OCI-LY1 (cell line): ENCODE measurements at regions not wholly inside any gene's neighbourhood (a gene's known extent, or its start where the extent isn't known, plus 50 kb on each side); places are given as distances from the start of the nearest gene placed in this dataset.

Experiments used
- H2AFZ ChIP-seq: fragments of 200-600 bp; sonication (generic), shearing (Covaris generic); 2 replicates; pipeline ENCODE4 v1.6.0; 2014; ENCODE audit warnings: antibody characterized with exemption, mild to moderate bottlenecking, low read length
- H3F3A ChIP-seq: fragments of 200-600 bp; sonication (generic), shearing (Covaris generic); 2 replicates; pipeline ENCODE4 v1.6.0; 2014; ENCODE audit warnings: mild to moderate bottlenecking, antibody characterized with exemption, low read length, moderate library complexity; ENCODE audit not compliant: insufficient read depth
- H3K27ac ChIP-seq: fragments of 200-600 bp; sonication (generic); 2 replicates; pipeline ENCODE4 v1.5.1; 2014; ENCODE audit warnings: low read length, mixed run types, mild to moderate bottlenecking, low read depth; ENCODE audit not compliant: poor library complexity, severe bottlenecking
- H3K27me3 ChIP-seq: fragments of 200-600 bp; sonication (generic); 2 replicates; pipeline ENCODE4 v1.6.0; 2014; ENCODE audit warnings: antibody characterized with exemption, mild to moderate bottlenecking, low read length, moderate library complexity; ENCODE audit not compliant: insufficient read depth
- H3K36me3 ChIP-seq: fragments of 200-600 bp; sonication (generic); 2 replicates; pipeline ENCODE4 v1.6.1; 2014; ENCODE audit warnings: mild to moderate bottlenecking, antibody characterized with exemption, low read length, moderate library complexity, mixed read lengths; ENCODE audit not compliant: insufficient read depth
- H3K4me1 ChIP-seq: fragments of 200-600 bp; sonication (generic); 2 replicates; pipeline ENCODE4 v1.5.1; 2014; ENCODE audit warnings: mild to moderate bottlenecking, low read length, moderate library complexity; ENCODE audit not compliant: insufficient read depth, severe bottlenecking
- H3K4me2 ChIP-seq: fragments of 200-600 bp; sonication (generic), shearing (Covaris generic); 2 replicates; pipeline ENCODE4 v1.6.1; 2014; ENCODE audit warnings: low read length
- H3K4me3 ChIP-seq: fragments of 200-600 bp; sonication (generic); 2 replicates; pipeline ENCODE4 v1.5.1; 2014; ENCODE audit warnings: low read length, low read depth, mild to moderate bottlenecking, mixed read lengths; ENCODE audit not compliant: poor library complexity, severe bottlenecking
- H3K79me2 ChIP-seq: fragments of 200-600 bp; shearing (Covaris generic); 2 replicates; pipeline ENCODE4 v1.6.1; 2016; ENCODE audit warnings: mixed run types, low read length, mixed read lengths; ENCODE audit not compliant: insufficient read depth
- H3K9ac ChIP-seq: fragments of 200-600 bp; sonication (generic), shearing (Covaris generic); 2 replicates; pipeline ENCODE4 v1.6.1; 2014; ENCODE audit warnings: mild to moderate bottlenecking, low read length, mixed read lengths
- H3K9me2 ChIP-seq: fragments of 200-600 bp; sonication (generic), shearing (Covaris generic); 2 replicates; pipeline ENCODE4 v1.6.1; 2014; ENCODE audit warnings: low read depth, mild to moderate bottlenecking, low read length, mixed read lengths
- H3K9me3 ChIP-seq: fragments of 200-600 bp; shearing (Covaris generic); 2 replicates; pipeline ENCODE4 v1.6.1; 2014; ENCODE audit warnings: low read length, mixed read lengths
- H4K20me1 ChIP-seq: fragments of 200-600 bp; sonication (generic), shearing (Covaris generic); 2 replicates; pipeline ENCODE4 v1.6.0; 2016; ENCODE audit warnings: mild to moderate bottlenecking, low read length; ENCODE audit not compliant: insufficient read depth
- CTCF ChIP-seq: fragments of 200-600 bp; sonication (generic), shearing (Covaris generic); IDR thresholded peaks from 2 replicates; pipeline ENCODE4 v1.5.1; 2017; ENCODE audit warnings: mild to moderate bottlenecking, antibody characterized with exemption, low read length, moderate library complexity, mixed read lengths
- EZH2 ChIP-seq: fragments of 200-600 bp; sonication (generic), shearing (Covaris generic); IDR thresholded peaks from 2 replicates; pipeline ENCODE4 v1.8.0; 2017; ENCODE audit warnings: borderline replicate concordance, mixed run types, mild to moderate bottlenecking, antibody characterized with exemption, low read length, moderate library complexity, mixed read lengths

DNA sequence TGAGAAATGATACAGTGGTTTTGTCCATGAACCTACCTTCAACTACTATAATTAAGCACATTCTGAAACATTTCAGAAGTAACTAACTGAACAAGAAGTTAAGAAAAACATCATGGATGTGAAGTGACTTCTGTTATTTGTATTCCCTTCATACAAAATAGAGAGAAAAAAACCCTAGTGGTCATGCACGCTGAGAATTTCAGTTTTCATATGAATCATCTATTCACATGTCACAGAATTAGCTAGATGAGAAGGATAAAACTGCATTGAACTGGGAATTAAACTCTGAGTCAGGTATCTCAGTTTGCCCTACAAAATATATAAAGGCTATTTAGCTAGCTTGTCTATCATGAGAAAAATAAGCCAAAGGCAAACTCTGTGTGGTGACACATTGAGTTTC, 451.8 kb upstream of the FTMT start:
- Histone ChIP-seq H3K79me2 (no peaks in the 10 kb centered on the region), H3K4me3 (no peak overlapping the region), H2AFZ (no peak overlapping the region), H3K4me1 (no peaks in the 10 kb centered on the region), H3K27me3 (no peaks in the 10 kb centered on the region), H3K9me3 (no peaks in the 10 kb centered on the region), H4K20me1 (no peaks in the 10 kb centered on the region), H3K9ac (no peak overlapping the region), H3F3A (no peaks in the 10 kb centered on the region), H3K36me3 (no peaks in the 10 kb centered on the region), H3K27ac (no peak overlapping the region), H3K9me2 (no peaks in the 10 kb centered on the region), H3K4me2 (no peak overlapping the region)
- TF ChIP-seq EZH2: no peak
- no peak for TF ChIP-seq CTCF

- Histone ChIP-seq H4K20me1 (no peaks in the 10 kb centered on the region), H3K79me2 (no peaks in the 10 kb centered on the region), H3K9me2 (no peaks in the 10 kb centered on the region), H3K4me1 (no peaks in the 10 kb centered on the region), H3K4me2 (no peak overlapping the region), H3F3A (no peaks in the 10 kb centered on the region), H3K36me3 (no peaks in the 10 kb centered on the region), H3K9me3 (no peaks in the 10 kb centered on the region), H3K4me3 (no peak overlapping the region), H3K9ac (no peak overlapping the region), H3K27me3 (no peaks in the 10 kb centered on the region), H2AFZ (no peak overlapping the region), H3K27ac (no peak overlapping the region)
- TF ChIP-seq CTCF (no peak), EZH2 (no peak)
These were observed 442.9 kb upstream of the FTMT start for GRCh38 chr5:121408778-121409177.

DNA sequence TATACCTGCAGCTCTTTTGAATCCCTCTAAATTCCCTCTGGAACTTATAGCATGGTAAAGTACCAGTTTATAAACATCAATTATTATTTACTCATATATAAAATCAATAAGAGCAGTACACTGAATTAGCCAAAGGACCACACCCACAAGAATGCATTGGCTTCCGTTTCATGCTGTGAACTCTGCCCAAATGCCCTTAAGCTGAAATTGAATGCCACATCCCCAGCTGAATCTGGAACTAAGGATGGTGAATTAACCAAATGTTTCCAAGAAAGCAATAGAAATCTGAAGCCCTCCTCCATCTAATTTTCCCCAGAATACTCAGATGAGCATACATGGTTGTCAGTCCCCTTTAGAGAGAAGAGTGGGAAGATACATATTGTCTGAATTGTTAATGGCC, 436.4 kb upstream of the FTMT start:
- Histone ChIP-seq H3K9ac (no peak overlapping the region), H3K9me3 (no peaks in the 10 kb centered on the region), H3K27me3 (no peaks in the 10 kb centered on the region), H3F3A (no peaks in the 10 kb centered on the region), H3K79me2 (no peaks in the 10 kb centered on the region), H3K36me3 (no peaks in the 10 kb centered on the region), H4K20me1 (no peaks in the 10 kb centered on the region), H3K4me2 (no peak overlapping the region), H3K4me3 (no peak overlapping the region), H3K9me2 (no peaks in the 10 kb centered on the region), H2AFZ (no peak overlapping the region), H3K27ac (no peak overlapping the region), H3K4me1 (no peaks in the 10 kb centered on the region)
- TF ChIP-seq CTCF: no peak
- no peak for TF ChIP-seq EZH2
